NB4 (cell line): ENCODE measurements at regions not wholly inside any gene's neighbourhood (a gene's known extent, or its start where the extent isn't known, plus 50 kb on each side); places are given as distances from the start of the nearest gene placed in this dataset.

Experiments
- CTCF ChIP-seq: IDR thresholded peaks from one replicate; pipeline ENCODE4 v1.5.1; 2012; ENCODE audit warnings: low read depth, low read length
- POLR2A ChIP-seq: IDR thresholded peaks from 2 replicates; pipeline ENCODE4 v1.6.1; 2011; ENCODE audit warnings: mild to moderate bottlenecking; ENCODE audit not compliant: insufficient read length; ENCODE audit errors: extremely low read depth
- TF ChIP-seq, protein P1 (sequence below): IDR thresholded peaks from 2 replicates; pipeline ENCODE4 v1.6.1; 2011; ENCODE audit warnings: low read depth, low read length

DNA sequence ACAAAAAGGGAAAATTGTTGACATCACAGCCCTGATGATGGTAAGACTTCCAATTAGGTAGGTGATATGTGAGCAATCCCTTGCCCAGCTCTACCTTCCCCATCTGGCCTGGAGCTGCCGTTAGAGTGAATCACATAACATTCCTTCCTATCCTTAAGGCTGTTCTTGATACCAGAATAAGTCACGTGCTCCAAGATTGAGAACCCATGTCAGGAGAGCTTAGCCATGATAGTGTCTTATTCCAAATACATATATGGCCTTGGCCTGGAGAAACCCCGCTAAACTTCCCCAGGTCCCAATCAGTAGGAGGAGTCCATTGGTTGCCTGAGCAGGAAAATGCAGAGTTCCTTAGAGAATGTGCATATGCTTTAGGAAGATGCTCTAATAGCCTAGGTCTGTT is 70.0 kb upstream of the ACVR2A start:
- no peak for TF ChIP-seq CTCF
- TF ChIP-seq POLR2A, result no peak
- TF ChIP-seq, protein P1, sequence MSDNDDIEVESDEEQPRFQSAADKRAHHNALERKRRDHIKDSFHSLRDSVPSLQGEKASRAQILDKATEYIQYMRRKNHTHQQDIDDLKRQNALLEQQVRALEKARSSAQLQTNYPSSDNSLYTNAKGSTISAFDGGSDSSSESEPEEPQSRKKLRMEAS, result no peak
